Nephron progenitor cell (in vitro differentiated cells): ENCODE measurements at regions not wholly inside any gene's neighbourhood (a gene's known extent, or its start where the extent isn't known, plus 50 kb on each side); places are given as distances from the start of the nearest gene placed in this dataset.

Experiments used
- DNase-seq: peaks from one replicate; pipeline ENCODE4 v3.0.0; 2021
- H3K27ac Mint-ChIP-seq: 2 replicates; pipeline ENCODE4 v1.8.0; 2021; ENCODE audit warnings: mild to moderate bottlenecking, moderate library complexity, mixed read lengths
- H3K27me3 Mint-ChIP-seq: 2 replicates; pipeline ENCODE4 v1.8.0; 2021; ENCODE audit warnings: mild to moderate bottlenecking, low read depth, mixed read lengths; ENCODE audit not compliant: poor library complexity
- H3K36me3 Mint-ChIP-seq: 2 replicates; pipeline ENCODE4 v1.8.0; 2021; ENCODE audit warnings: low read depth, mixed read lengths
- H3K4me1 Mint-ChIP-seq: 2 replicates; pipeline ENCODE4 v1.8.0; 2021; ENCODE audit warnings: mixed read lengths
- H3K4me3 Mint-ChIP-seq: 2 replicates; pipeline ENCODE4 v1.8.0; 2021; ENCODE audit warnings: mild to moderate bottlenecking, moderate library complexity, mixed read lengths
- H3K9me3 Mint-ChIP-seq: 2 replicates; pipeline ENCODE4 v1.8.0; 2021; ENCODE audit warnings: mild to moderate bottlenecking, moderate library complexity, mixed read lengths
- CTCF ChIP-seq: fragments of 200-600 bp; sonication (generic); IDR thresholded peaks from 2 replicates; pipeline ENCODE4 v1.5.0; 2021; ENCODE audit warnings: antibody characterized with exemption

DNA sequence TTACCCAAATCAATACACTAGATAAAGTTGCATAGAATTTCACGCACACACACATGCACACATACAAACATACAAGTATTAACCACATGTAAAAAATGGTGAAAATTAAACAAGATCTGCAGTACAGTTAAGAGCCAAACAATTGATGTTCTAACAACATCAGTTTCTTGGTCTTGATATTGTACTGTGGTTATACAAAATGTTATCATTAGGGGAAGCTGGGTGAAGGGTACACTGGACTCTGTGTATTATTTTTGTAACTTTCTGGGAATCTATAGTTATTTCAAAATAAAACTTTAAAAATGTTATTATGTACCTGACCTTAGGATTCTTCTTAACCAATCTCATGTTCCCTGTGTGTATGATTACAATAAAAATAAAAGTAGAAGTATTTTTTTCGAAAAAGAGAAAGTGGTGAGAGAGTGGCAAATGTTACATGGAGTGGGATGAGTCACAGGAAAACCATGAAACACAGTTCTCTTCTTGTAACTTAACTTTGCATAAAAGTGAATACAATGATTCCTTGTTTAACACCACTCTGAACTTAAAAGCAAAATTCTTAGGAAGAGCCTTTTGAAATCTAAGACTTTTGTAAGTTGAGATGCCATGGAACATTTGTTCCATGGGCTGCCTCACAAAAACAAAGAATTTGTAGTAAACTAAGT is 101.6 kb upstream of the RUNX1 start:
- peaks cover 14% of the 10 kb centered on the region for H3K27me3 Mint-ChIP-seq
- DNase-seq, result no peak
- H3K4me3 Mint-ChIP-seq, result no peak overlapping the region
- no peaks in the 10 kb centered on the region for H3K36me3 Mint-ChIP-seq
- peaks cover 20% of the 10 kb centered on the region for H3K9me3 Mint-ChIP-seq
- no peaks in the 10 kb centered on the region for H3K4me1 Mint-ChIP-seq
- TF ChIP-seq CTCF, result no peak
- H3K27ac Mint-ChIP-seq, result no peak overlapping the region

- Mint-ChIP-seq H3K36me3 (no peaks in the 10 kb centered on the region), H3K27ac (no peak overlapping the region), H3K27me3 (peaks cover 15% of the 10 kb centered on the region), H3K4me1 (no peaks in the 10 kb centered on the region), H3K4me3 (no peak overlapping the region), H3K9me3 (peaks cover 11% of the 10 kb centered on the region)
- TF ChIP-seq CTCF, result no peak
- DNase-seq, result no peak
Measured at GRCh38 chr21:35149698-35150097, 100.6 kb upstream of the RUNX1 start.

- no peaks in the 10 kb centered on the region for H3K36me3 Mint-ChIP-seq
- H3K27me3 Mint-ChIP-seq, result peaks cover 15% of the 10 kb centered on the region
Measured at GRCh38 chr21:35147439-35147838, 98.3 kb upstream of the RUNX1 start.

DNA sequence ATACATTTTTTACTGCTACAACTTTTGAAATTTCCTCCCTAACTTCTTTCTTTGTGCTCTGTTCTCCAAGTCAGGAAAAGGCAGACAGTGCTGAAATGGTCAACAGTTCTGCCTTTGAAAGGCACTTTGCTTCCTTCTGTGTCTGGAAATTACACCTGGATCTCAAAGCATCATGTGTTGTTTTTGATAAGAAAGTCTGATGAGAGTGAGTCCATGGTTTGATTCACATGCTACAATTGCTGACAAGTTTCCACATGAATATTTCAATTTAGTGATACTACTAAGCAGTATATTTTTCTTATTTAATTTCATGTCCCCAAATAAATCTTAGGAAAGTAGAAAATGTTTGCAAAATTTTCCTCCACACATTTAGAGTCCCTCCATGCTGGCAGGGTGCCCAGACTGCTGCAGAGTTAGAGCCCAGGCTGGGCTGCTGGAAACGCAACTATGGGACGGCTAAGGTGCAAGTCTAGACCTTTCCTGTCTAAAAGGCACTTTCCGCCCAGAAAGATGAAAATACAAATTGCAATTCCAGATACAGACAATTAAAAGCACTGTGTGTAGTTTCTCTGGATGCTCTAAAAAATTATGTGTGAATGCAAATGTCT is 96.6 kb upstream of the RUNX1 start:
- H3K27ac Mint-ChIP-seq, result no peak overlapping the region
- peaks cover 15% of the 10 kb centered on the region for H3K27me3 Mint-ChIP-seq
- H3K36me3 Mint-ChIP-seq, result no peaks in the 10 kb centered on the region
- H3K4me1 Mint-ChIP-seq, result no peaks in the 10 kb centered on the region
- no peak overlapping the region for H3K4me3 Mint-ChIP-seq
- no peak for TF ChIP-seq CTCF
- peaks cover 10% of the 10 kb centered on the region for H3K9me3 Mint-ChIP-seq
- DNase-seq, result no peak

More at GRCh38 chr21:35147439-35147838, 98.3 kb upstream of the RUNX1 start:
- TF ChIP-seq CTCF, result no peak
- no peak overlapping the region for H3K27ac Mint-ChIP-seq
- no peak overlapping the region for H3K4me3 Mint-ChIP-seq
- no peaks in the 10 kb centered on the region for H3K4me1 Mint-ChIP-seq
- DNase-seq, result no peak
- H3K9me3 Mint-ChIP-seq, result peaks cover 11% of the 10 kb centered on the region

GRCh38 chr21:35144978-35145377 is 95.9 kb upstream of the RUNX1 start:
- H3K4me1 Mint-ChIP-seq, result no peaks in the 10 kb centered on the region
- peaks cover 3% of the 10 kb centered on the region for H3K9me3 Mint-ChIP-seq
- no peak for TF ChIP-seq CTCF
- peaks cover 15% of the 10 kb centered on the region for H3K27me3 Mint-ChIP-seq
- H3K4me3 Mint-ChIP-seq, result no peak overlapping the region
- no peak for DNase-seq
- no peak overlapping the region for H3K27ac Mint-ChIP-seq
- no peaks in the 10 kb centered on the region for H3K36me3 Mint-ChIP-seq
